Neural crest cell (in vitro differentiated cells): ENCODE measurements at regions not wholly inside any gene's neighbourhood (a gene's known extent, or its start where the extent isn't known, plus 50 kb on each side); places are given as distances from the start of the nearest gene placed in this dataset.
A peak's percentile ranks its signal among the peaks of the same experiment; 100 is the strongest.

Experiments
- DNase-seq: peaks from one replicate; pipeline ENCODE4 v3.0.0; 2021; ENCODE audit warnings: low read depth, mixed read lengths, low spot score
- H3K27ac Mint-ChIP-seq: one replicate; pipeline ENCODE4 v1.8.0; 2021; ENCODE audit warnings: mild to moderate bottlenecking, mixed read lengths; ENCODE audit not compliant: unreplicated experiment
- H3K27me3 Mint-ChIP-seq: 2 replicates; pipeline ENCODE4 v1.8.0; 2021; ENCODE audit warnings: low read depth, mild to moderate bottlenecking, mixed read lengths
- H3K36me3 Mint-ChIP-seq: 2 replicates; pipeline ENCODE4 v1.8.0; 2021; ENCODE audit warnings: low read depth, mild to moderate bottlenecking, mixed read lengths
- H3K4me1 Mint-ChIP-seq: 2 replicates; pipeline ENCODE4 v1.8.0; 2021; ENCODE audit warnings: mixed read lengths
- H3K4me3 Mint-ChIP-seq: one replicate; pipeline ENCODE4 v1.8.0; 2021; ENCODE audit warnings: mild to moderate bottlenecking, mixed read lengths
- H3K9me3 Mint-ChIP-seq: 2 replicates; pipeline ENCODE4 v1.8.0; 2021; ENCODE audit warnings: mixed read lengths
- CTCF ChIP-seq: fragments of 200-600 bp; sonication (generic); conservative IDR thresholded peaks from 2 replicates; pipeline ENCODE4 v1.5.0; 2021; ENCODE audit warnings: antibody characterized with exemption, mild to moderate bottlenecking

GRCh38 chr3:11717768-11718636 is 74.3 kb upstream of the VGLL4 start:
- H3K27ac Mint-ChIP-seq: no peak overlapping the region
- H3K27me3 Mint-ChIP-seq: peaks cover 34% of the 10 kb centered on the region
- DNase-seq: peak; percentile 11
- H3K4me1 Mint-ChIP-seq: peaks cover 18% of the 10 kb centered on the region
- H3K9me3 Mint-ChIP-seq: no peaks in the 10 kb centered on the region
- peak overlapping the region; percentile 97 for H3K4me3 Mint-ChIP-seq
- TF ChIP-seq CTCF: no peak
- no peaks in the 10 kb centered on the region for H3K36me3 Mint-ChIP-seq

GRCh38 chr3:11717301-11717700 is 73.6 kb upstream of the VGLL4 start:
- Mint-ChIP-seq H3K9me3 (no peaks in the 10 kb centered on the region), H3K4me3 (peak overlapping the region; percentile 44), H3K4me1 (peaks cover 18% of the 10 kb centered on the region), H3K36me3 (no peaks in the 10 kb centered on the region), H3K27me3 (peaks cover 33% of the 10 kb centered on the region), H3K27ac (no peak overlapping the region)
- no peak for TF ChIP-seq CTCF
- no peak for DNase-seq

GRCh38 chr3:11716573-11717290 is 73.0 kb upstream of the VGLL4 start:
- Mint-ChIP-seq H3K4me3 (peak overlapping the region; percentile 57), H3K27ac (no peak overlapping the region), H3K4me1 (peaks cover 18% of the 10 kb centered on the region), H3K36me3 (no peaks in the 10 kb centered on the region), H3K9me3 (no peaks in the 10 kb centered on the region), H3K27me3 (peaks cover 28% of the 10 kb centered on the region)
- TF ChIP-seq CTCF: no peak
- DNase-seq: no peak

- H3K36me3 Mint-ChIP-seq: peaks cover 2% of the 10 kb centered on the region
- peaks cover 4% of the 10 kb centered on the region for H3K27me3 Mint-ChIP-seq
- H3K4me3 Mint-ChIP-seq: no peak overlapping the region
These were observed 69.5 kb upstream of the VGLL4 start for GRCh38 chr3:11713171-11713570.

GRCh38 chr3:11712646-11713045 is 68.9 kb upstream of the VGLL4 start:
- Mint-ChIP-seq H3K4me1 (no peaks in the 10 kb centered on the region), H3K4me3 (no peak overlapping the region), H3K36me3 (peaks cover 2% of the 10 kb centered on the region), H3K27me3 (no peaks in the 10 kb centered on the region), H3K27ac (no peak overlapping the region), H3K9me3 (no peaks in the 10 kb centered on the region)
- TF ChIP-seq CTCF: no peak
- DNase-seq: no peak

More at GRCh38 chr3:11713171-11713570, 69.5 kb upstream of the VGLL4 start:
- H3K9me3 Mint-ChIP-seq: no peaks in the 10 kb centered on the region
- no peak for TF ChIP-seq CTCF
- H3K4me1 Mint-ChIP-seq: peaks cover 4% of the 10 kb centered on the region
- no peak overlapping the region for H3K27ac Mint-ChIP-seq
- DNase-seq: no peak
